ENCODE measurements at regions not wholly inside any gene's neighbourhood (a gene's known extent, or its start where the extent isn't known, plus 50 kb on each side); places are given as distances from the start of the nearest gene placed in this dataset.

GRCh38 chr13:109881347-109881725 is 95.0 kb upstream of the IRS2 start:
- ATAC-seq (ENCODE audit: low read depth) (no peak), DNase-seq (ENCODE audit: low spot score) (no peak)
- no peak overlapping the region for H3K27ac ChIP-seq (ENCODE audit: poor library complexity, severe bottlenecking)
- no peaks in the 10 kb centered on the region for H3K36me3 ChIP-seq (ENCODE audit: low read depth)
- no peaks in the 10 kb centered on the region for H3K9me3 ChIP-seq (ENCODE audit: severe bottlenecking)
- TF ChIP-seq CTCF (IDR thresholded peaks at IDR 0.05; ENCODE audit: poor library complexity, severe bottlenecking) = no peak
- H3K27me3 ChIP-seq (ENCODE audit: insufficient read depth, poor library complexity, severe bottlenecking) = no peaks in the 10 kb centered on the region
- no peaks in the 10 kb centered on the region for H3K4me1 ChIP-seq (ENCODE audit: insufficient read depth, poor library complexity, severe bottlenecking)
- H3K4me3 ChIP-seq (ENCODE audit: severe bottlenecking) = no peak overlapping the region

GRCh38 chr13:109880371-109881346 is 94.3 kb upstream of the IRS2 start:
- no peak for ATAC-seq (ENCODE audit: low read depth)
- Histone ChIP-seq H3K27me3 (ENCODE audit: insufficient read depth, poor library complexity, severe bottlenecking) (no peaks in the 10 kb centered on the region), H3K27ac (ENCODE audit: poor library complexity, severe bottlenecking) (no peak overlapping the region), H3K9me3 (ENCODE audit: severe bottlenecking) (no peaks in the 10 kb centered on the region), H3K4me3 (ENCODE audit: severe bottlenecking) (no peak overlapping the region), H3K36me3 (ENCODE audit: low read depth) (no peaks in the 10 kb centered on the region), H3K4me1 (ENCODE audit: insufficient read depth, poor library complexity, severe bottlenecking) (peaks cover 2% of the 10 kb centered on the region)
- TF ChIP-seq CTCF (IDR thresholded peaks at IDR 0.05; ENCODE audit: poor library complexity, severe bottlenecking) = no peak
- DNase-seq (ENCODE audit: low spot score) = no peak

- DNase-seq (ENCODE audit: low spot score) = no peak
These were observed 93.0 kb upstream of the IRS2 start for GRCh38 chr13:109879338-109879737.

GRCh38 chr13:109877809-109878208 is 91.4 kb upstream of the IRS2 start:
- Histone ChIP-seq H3K4me3 (ENCODE audit: severe bottlenecking) (no peak overlapping the region), H3K27ac (ENCODE audit: poor library complexity, severe bottlenecking) (no peak overlapping the region), H3K4me1 (ENCODE audit: insufficient read depth, poor library complexity, severe bottlenecking) (peaks cover 17% of the 10 kb centered on the region), H3K36me3 (ENCODE audit: low read depth) (no peaks in the 10 kb centered on the region), H3K9me3 (ENCODE audit: severe bottlenecking) (no peaks in the 10 kb centered on the region), H3K27me3 (ENCODE audit: insufficient read depth, poor library complexity, severe bottlenecking) (no peaks in the 10 kb centered on the region)
- no peak for ATAC-seq (ENCODE audit: low read depth)
- TF ChIP-seq CTCF (IDR thresholded peaks at IDR 0.05; ENCODE audit: poor library complexity, severe bottlenecking) = no peak
- no peak for DNase-seq (ENCODE audit: low spot score)

More at GRCh38 chr13:109879338-109879737, 93.0 kb upstream of the IRS2 start:
- peaks cover 13% of the 10 kb centered on the region for H3K4me1 ChIP-seq (ENCODE audit: insufficient read depth, poor library complexity, severe bottlenecking)
- H3K4me3 ChIP-seq (ENCODE audit: severe bottlenecking) = no peak overlapping the region
- no peaks in the 10 kb centered on the region for H3K36me3 ChIP-seq (ENCODE audit: low read depth)
- no peaks in the 10 kb centered on the region for H3K27me3 ChIP-seq (ENCODE audit: insufficient read depth, poor library complexity, severe bottlenecking)
- no peak for TF ChIP-seq CTCF (IDR thresholded peaks at IDR 0.05; ENCODE audit: poor library complexity, severe bottlenecking)
- no peaks in the 10 kb centered on the region for H3K9me3 ChIP-seq (ENCODE audit: severe bottlenecking)
- ATAC-seq (ENCODE audit: low read depth) = no peak
- no peak overlapping the region for H3K27ac ChIP-seq (ENCODE audit: poor library complexity, severe bottlenecking)

- H3K9me3 ChIP-seq (ENCODE audit: severe bottlenecking) = no peaks in the 10 kb centered on the region
- no peaks in the 10 kb centered on the region for H3K27me3 ChIP-seq (ENCODE audit: insufficient read depth, poor library complexity, severe bottlenecking)
- no peak for TF ChIP-seq CTCF (IDR thresholded peaks at IDR 0.05; ENCODE audit: poor library complexity, severe bottlenecking)
- H3K4me3 ChIP-seq (ENCODE audit: severe bottlenecking) = no peak overlapping the region
- DNase-seq (ENCODE audit: low spot score) = no peak
- no peaks in the 10 kb centered on the region for H3K36me3 ChIP-seq (ENCODE audit: low read depth)
- no peak for ATAC-seq (ENCODE audit: low read depth)
- H3K27ac ChIP-seq (ENCODE audit: poor library complexity, severe bottlenecking) = peak overlapping the region; percentile 73
- peaks cover 18% of the 10 kb centered on the region for H3K4me1 ChIP-seq (ENCODE audit: insufficient read depth, poor library complexity, severe bottlenecking)
These were observed 89.4 kb upstream of the IRS2 start for GRCh38 chr13:109875746-109876145.

Measured in RWPE2 (cell line).